ENCODE measurements at regions not wholly inside any gene's neighbourhood (a gene's known extent, or its start where the extent isn't known, plus 50 kb on each side); places are given as distances from the start of the nearest gene placed in this dataset.
"Not testable (repeated sequence)": the region's sequence is repeated elsewhere in the genome, so short reads cannot be mapped to it uniquely, and the experiment has no call there.

DNA sequence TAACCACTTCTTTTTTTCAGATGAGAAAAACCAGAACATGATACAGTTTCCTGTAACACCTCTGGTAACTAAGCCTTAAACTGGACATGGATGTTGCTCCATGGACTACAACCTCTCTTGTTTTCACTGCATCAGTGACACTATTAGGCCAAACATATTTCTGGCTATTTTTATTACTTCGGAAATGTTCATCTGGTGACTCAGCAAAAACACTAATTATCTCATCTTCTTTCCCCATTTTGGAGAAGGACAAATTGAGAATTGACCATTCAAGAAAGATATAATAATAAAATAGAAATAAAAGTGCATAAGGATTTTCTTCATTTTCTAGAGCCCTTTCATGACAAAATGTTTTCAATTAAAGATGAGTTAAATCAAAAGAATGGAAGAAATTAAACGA, 361.9 kb upstream of the TECRL start:
- DNase-seq (ENCODE audit: extremely low spot score), result no peak
- TF ChIP-seq ELF4 (IDR thresholded peaks at IDR 0.05) (no peak), SP1 (IDR thresholded peaks at IDR 0.05) (no peak), NFRKB (IDR thresholded peaks at IDR 0.05) (no peak), ZNF384 (IDR thresholded peaks at IDR 0.05) (no peak), BHLHE40 (IDR thresholded peaks at IDR 0.05; ENCODE audit: borderline replicate concordance) (no peak), FOXK2 (IDR thresholded peaks at IDR 0.05) (no peak), FOXA1 (IDR thresholded peaks at IDR 0.05) (no peak), FOXM1 (IDR thresholded peaks at IDR 0.05; ENCODE audit: borderline replicate concordance) (no peak), L3MBTL2 (conservative IDR thresholded peaks at IDR 0.05) (no peak), LEF1 (IDR thresholded peaks at IDR 0.05; ENCODE audit: borderline replicate concordance) (no peak), SUZ12 (IDR thresholded peaks at IDR 0.05) (no peak), HDGF (IDR thresholded peaks at IDR 0.05; ENCODE audit: borderline replicate concordance) (no peak), TARDBP (IDR thresholded peaks at IDR 0.05) (no peak), ARNT (IDR thresholded peaks at IDR 0.05) (no peak), CTBP1 (IDR thresholded peaks at IDR 0.05; ENCODE audit: borderline replicate concordance) (no peak)
- TF ChIP-seq, protein P1, sequence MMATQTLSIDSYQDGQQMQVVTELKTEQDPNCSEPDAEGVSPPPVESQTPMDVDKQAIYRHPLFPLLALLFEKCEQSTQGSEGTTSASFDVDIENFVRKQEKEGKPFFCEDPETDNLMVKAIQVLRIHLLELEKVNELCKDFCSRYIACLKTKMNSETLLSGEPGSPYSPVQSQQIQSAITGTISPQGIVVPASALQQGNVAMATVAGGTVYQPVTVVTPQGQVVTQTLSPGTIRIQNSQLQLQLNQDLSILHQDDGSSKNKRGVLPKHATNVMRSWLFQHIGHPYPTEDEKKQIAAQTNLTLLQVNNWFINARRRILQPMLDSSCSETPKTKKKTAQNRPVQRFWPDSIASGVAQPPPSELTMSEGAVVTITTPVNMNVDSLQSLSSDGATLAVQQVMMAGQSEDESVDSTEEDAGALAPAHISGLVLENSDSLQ (IDR thresholded peaks at IDR 0.05), result no peak
- POLR2A ChIA-PET, result no interaction called here
- CTCF ChIA-PET, result no interaction called here

DNA sequence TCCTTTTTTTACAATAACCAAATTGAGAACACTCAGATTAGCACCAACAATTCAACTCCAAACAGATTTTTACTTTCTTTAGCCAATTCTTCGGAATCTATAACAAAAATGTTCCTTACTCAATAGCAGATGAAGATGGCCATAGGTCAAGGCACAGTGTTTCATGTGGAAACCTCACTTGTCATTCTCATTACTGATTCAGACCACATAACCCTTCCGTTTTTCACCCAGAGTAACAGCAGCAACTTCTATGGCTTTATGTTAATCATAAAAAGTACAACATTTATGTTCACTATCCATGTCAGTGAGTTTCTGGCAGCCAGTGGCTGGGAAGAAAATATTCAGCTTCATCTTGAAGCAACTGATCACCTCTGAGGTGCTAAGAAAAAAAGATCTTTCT, 358.3 kb upstream of the TECRL start:
- no peak for DNase-seq (ENCODE audit: extremely low spot score)
- ChIA-PET POLR2A (no interaction called here), CTCF (no interaction called here)
- TF ChIP-seq ELF4 (IDR thresholded peaks at IDR 0.05) (no peak), FOXA1 (IDR thresholded peaks at IDR 0.05) (no peak), NFRKB (IDR thresholded peaks at IDR 0.05) (no peak), ZNF384 (IDR thresholded peaks at IDR 0.05) (no peak), L3MBTL2 (conservative IDR thresholded peaks at IDR 0.05) (no peak), LEF1 (IDR thresholded peaks at IDR 0.05; ENCODE audit: borderline replicate concordance) (no peak), SP1 (IDR thresholded peaks at IDR 0.05) (no peak), HDGF (IDR thresholded peaks at IDR 0.05; ENCODE audit: borderline replicate concordance) (no peak), FOXK2 (IDR thresholded peaks at IDR 0.05) (no peak), BHLHE40 (IDR thresholded peaks at IDR 0.05; ENCODE audit: borderline replicate concordance) (no peak), CTBP1 (IDR thresholded peaks at IDR 0.05; ENCODE audit: borderline replicate concordance) (no peak), TARDBP (IDR thresholded peaks at IDR 0.05) (no peak), SUZ12 (IDR thresholded peaks at IDR 0.05) (no peak), ARNT (IDR thresholded peaks at IDR 0.05) (no peak), FOXM1 (IDR thresholded peaks at IDR 0.05; ENCODE audit: borderline replicate concordance) (no peak)
- TF ChIP-seq, protein P1 (IDR thresholded peaks at IDR 0.05), result no peak

DNA sequence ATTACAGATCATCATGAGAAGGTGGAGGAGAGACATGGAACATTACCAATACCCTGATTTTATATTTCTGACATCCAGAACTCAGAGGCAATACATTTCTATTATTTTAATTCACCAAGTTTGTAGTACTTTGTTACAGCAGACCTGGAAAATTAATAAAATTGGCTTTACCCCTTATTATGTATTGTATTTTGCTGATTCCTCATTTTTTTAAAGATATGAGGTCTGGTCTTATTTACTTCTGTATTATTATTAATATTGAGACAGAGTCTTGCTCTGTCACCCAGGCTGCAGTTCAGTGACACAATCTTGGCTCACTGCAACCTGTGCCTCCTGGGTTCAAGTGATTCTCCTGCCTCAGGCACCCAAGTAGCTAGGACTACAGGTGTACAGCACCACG, 357.3 kb upstream of the TECRL start:
- no peak for DNase-seq (ENCODE audit: extremely low spot score)
- POLR2A ChIA-PET, result no interaction called here
- TF ChIP-seq FOXA1 (IDR thresholded peaks at IDR 0.05), result no peak
- TF ChIP-seq, protein P1 (IDR thresholded peaks at IDR 0.05), result no peak
- no peak for TF ChIP-seq NFRKB (IDR thresholded peaks at IDR 0.05)
- TF ChIP-seq HDGF (IDR thresholded peaks at IDR 0.05; ENCODE audit: borderline replicate concordance), result no peak
- no peak for TF ChIP-seq CTBP1 (IDR thresholded peaks at IDR 0.05; ENCODE audit: borderline replicate concordance)
- no peak for TF ChIP-seq SP1 (IDR thresholded peaks at IDR 0.05)
- CTCF ChIA-PET, result no interaction called here

DNA sequence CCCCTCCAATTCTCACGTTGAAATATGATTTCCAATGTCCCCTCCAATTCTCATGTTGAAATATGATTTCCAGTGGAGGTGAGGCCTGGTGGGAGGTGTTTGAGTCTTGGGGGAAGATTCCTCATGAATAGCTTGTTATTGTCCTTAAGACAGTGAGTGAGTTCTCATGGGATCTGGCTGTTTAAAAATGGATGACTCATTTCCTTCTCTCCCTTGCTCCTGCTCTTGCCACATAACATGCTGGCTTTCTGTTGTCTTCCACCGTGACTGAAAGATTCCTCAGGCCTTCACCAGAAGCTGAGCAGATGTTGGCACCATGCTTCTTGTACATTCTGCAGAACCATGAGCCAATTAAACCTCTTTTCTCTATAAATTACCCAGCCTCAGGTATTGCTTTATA, 346.8 kb upstream of the TECRL start:
- no peak for DNase-seq (ENCODE audit: extremely low spot score)
- ChIA-PET POLR2A (no interaction called here), CTCF (no interaction called here)
- TF ChIP-seq FOXM1 (IDR thresholded peaks at IDR 0.05; ENCODE audit: borderline replicate concordance) (no peak), TARDBP (IDR thresholded peaks at IDR 0.05) (no peak), BHLHE40 (IDR thresholded peaks at IDR 0.05; ENCODE audit: borderline replicate concordance) (no peak), HDGF (IDR thresholded peaks at IDR 0.05; ENCODE audit: borderline replicate concordance) (no peak), LEF1 (IDR thresholded peaks at IDR 0.05; ENCODE audit: borderline replicate concordance) (no peak), FOXA1 (IDR thresholded peaks at IDR 0.05) (no peak), FOXK2 (IDR thresholded peaks at IDR 0.05) (no peak), ZNF384 (IDR thresholded peaks at IDR 0.05) (no peak), L3MBTL2 (conservative IDR thresholded peaks at IDR 0.05) (no peak), SUZ12 (IDR thresholded peaks at IDR 0.05) (no peak)

DNA sequence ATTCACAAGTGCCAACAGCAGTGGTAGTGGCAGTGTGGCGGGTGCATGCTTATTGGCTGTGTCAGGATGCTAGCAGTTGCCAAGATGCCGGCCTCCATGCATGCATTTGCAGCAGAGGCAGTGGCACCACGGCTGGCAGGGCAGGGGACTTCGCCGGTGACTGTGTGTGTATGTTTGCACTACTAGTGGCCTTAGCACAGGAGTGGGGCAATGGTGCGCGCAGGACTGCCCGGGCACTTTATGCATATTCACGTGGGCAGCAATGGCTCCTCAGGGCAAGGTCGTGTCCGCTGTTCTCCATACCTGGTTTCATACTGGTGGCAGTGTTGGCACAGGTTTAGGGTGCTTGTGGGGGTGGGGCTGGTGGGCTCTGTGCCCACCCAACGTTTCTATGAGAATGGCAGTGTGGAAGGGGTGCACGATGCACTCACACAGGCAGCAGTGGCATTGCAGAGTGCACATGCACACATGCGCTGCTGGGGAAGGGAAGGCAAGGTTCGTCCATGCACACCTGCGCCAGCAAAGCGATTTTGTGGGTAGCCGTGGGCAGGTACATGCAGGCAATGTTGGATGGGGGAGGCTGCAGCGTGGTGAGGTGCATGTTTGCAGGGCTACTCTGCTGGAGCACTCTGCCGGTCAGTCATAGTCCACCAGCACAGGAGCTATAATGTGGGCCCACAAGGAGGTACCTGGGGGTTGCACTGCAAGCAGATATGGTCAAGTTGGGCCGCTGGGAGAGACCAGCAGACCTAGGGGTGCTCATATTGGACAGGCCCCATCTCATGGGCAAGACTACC, 338.9 kb upstream of the TECRL start:
- no peak for DNase-seq (ENCODE audit: extremely low spot score)
- TF ChIP-seq NFRKB (IDR thresholded peaks at IDR 0.05) (no peak), HDGF (IDR thresholded peaks at IDR 0.05; ENCODE audit: borderline replicate concordance) (no peak), BHLHE40 (IDR thresholded peaks at IDR 0.05; ENCODE audit: borderline replicate concordance) (no peak)
- POLR2A ChIA-PET, result no interaction called here
- CTCF ChIA-PET, result no interaction called here

DNA sequence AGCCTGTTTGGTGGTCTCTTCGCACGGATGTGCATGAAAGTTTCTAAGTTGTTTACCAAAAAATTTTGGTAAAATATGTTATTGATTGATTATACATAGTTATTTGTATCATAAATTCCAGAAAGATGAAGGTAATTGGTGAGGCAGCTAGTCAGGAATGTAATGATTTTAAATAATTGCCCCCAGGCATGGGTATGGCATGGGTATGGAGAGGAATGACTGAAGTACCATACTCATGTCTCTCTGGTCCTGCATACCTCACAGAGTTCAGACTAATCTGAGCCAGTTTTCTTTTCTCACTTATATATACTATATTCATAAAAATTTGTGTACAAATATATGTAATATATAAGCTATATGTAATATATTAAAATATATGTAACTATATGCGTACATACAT, 329.0 kb upstream of the TECRL start:
- TF ChIP-seq BHLHE40 (IDR thresholded peaks at IDR 0.05; ENCODE audit: borderline replicate concordance), result no peak
- TF ChIP-seq HDGF (IDR thresholded peaks at IDR 0.05; ENCODE audit: borderline replicate concordance), result no peak
- TF ChIP-seq, protein P1 (IDR thresholded peaks at IDR 0.05), result no peak
- TF ChIP-seq ARNT (IDR thresholded peaks at IDR 0.05), result no peak
- TF ChIP-seq L3MBTL2 (conservative IDR thresholded peaks at IDR 0.05), result no peak
- TF ChIP-seq FOXK2 (IDR thresholded peaks at IDR 0.05), result no peak
- no peak for TF ChIP-seq FOXM1 (IDR thresholded peaks at IDR 0.05; ENCODE audit: borderline replicate concordance)
- DNase-seq (ENCODE audit: extremely low spot score), result no peak
- POLR2A ChIA-PET, result no interaction called here
- CTCF ChIA-PET, result no interaction called here

DNA sequence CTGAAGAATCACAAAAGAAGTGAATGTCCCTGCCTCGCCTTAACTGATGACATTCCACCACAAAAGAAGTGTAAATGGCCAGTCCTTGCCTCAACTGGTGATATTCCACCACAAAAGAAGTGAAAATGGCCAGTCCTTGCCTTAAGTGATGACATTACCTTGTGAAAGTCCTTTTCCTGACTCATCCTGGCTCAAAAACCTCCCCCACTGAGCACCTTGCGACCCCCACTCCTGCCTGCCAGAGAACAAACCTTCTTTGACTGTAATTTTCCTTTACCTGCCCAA, 328.5 kb upstream of the TECRL start:
- CTCF ChIA-PET; POLR2A ChIA-PET; DNase-seq (ENCODE audit: extremely low spot score): not testable (repeated sequence)
